Astrocyte (in vitro differentiated cells and primary cell): ENCODE measurements at regions not wholly inside any gene's neighbourhood (a gene's known extent, or its start where the extent isn't known, plus 50 kb on each side); places are given as distances from the start of the nearest gene placed in this dataset.

ENCODE experiments used
- DNase-seq: peaks from one replicate; pipeline ENCODE4 v3.0.0-alpha.2; 2010; ENCODE audit warnings: low read depth
- FAIRE-seq: peaks from 2 replicates; lab custom pipeline; 2011; peaks lifted over from hg19 to GRCh38; lab: Jason Lieb, UNC
- H2AFZ ChIP-seq: 2 replicates; pipeline ENCODE4 v1.6.0; 2012; ENCODE audit warnings: low read depth, low read length, inconsistent platforms
- H3K27ac ChIP-seq: 2 replicates; pipeline ENCODE4 v1.5.1; 2011; ENCODE audit warnings: low read depth, low read length, inconsistent platforms
- H3K27me3 ChIP-seq: 2 replicates; pipeline ENCODE4 v1.6.0; 2011; ENCODE audit warnings: low read length, inconsistent platforms; ENCODE audit not compliant: insufficient read depth
- H3K36me3 ChIP-seq: 2 replicates; pipeline ENCODE4 v1.5.1; 2011; ENCODE audit warnings: low read length, inconsistent platforms; ENCODE audit not compliant: insufficient read depth
- H3K4me1 ChIP-seq: 2 replicates; pipeline ENCODE4 v1.5.1; 2011; ENCODE audit warnings: low read length, inconsistent platforms; ENCODE audit not compliant: insufficient read depth
- H3K4me2 ChIP-seq: 2 replicates; pipeline ENCODE4 v1.6.0; 2012; ENCODE audit warnings: low read length, inconsistent platforms
- H3K4me3 ChIP-seq: 2 replicates; pipeline ENCODE4 v1.5.1; 2011; ENCODE audit warnings: low read depth, mild to moderate bottlenecking, low read length, inconsistent platforms; ENCODE audit not compliant: insufficient read depth
- H3K79me2 ChIP-seq: 2 replicates; pipeline ENCODE4 v1.6.0; 2012; ENCODE audit warnings: mild to moderate bottlenecking, low read length, inconsistent platforms; ENCODE audit not compliant: insufficient read depth
- H3K9ac ChIP-seq: 2 replicates; pipeline ENCODE4 v1.6.0; 2012; ENCODE audit warnings: mild to moderate bottlenecking, low read length, inconsistent platforms
- H3K9me3 ChIP-seq: 2 replicates; pipeline ENCODE4 v1.5.1; 2012; ENCODE audit warnings: low read depth, mild to moderate bottlenecking, low read length, inconsistent platforms; ENCODE audit not compliant: insufficient read depth
- H4K20me1 ChIP-seq: 2 replicates; pipeline ENCODE4 v1.6.0; 2012; ENCODE audit warnings: low read length, inconsistent platforms; ENCODE audit not compliant: insufficient read depth
- H3K27ac Mint-ChIP-seq: one replicate; pipeline ENCODE4 v1.8.0; 2021; ENCODE audit warnings: mild to moderate bottlenecking, mixed read lengths; ENCODE audit not compliant: unreplicated experiment
- H3K27me3 Mint-ChIP-seq: one replicate; pipeline ENCODE4 v1.8.0; 2021; ENCODE audit warnings: low read depth, mixed read lengths; ENCODE audit not compliant: unreplicated experiment
- H3K36me3 Mint-ChIP-seq: one replicate; pipeline ENCODE4 v1.8.0; 2021; ENCODE audit warnings: low read depth, mixed read lengths; ENCODE audit not compliant: unreplicated experiment
- H3K4me1 Mint-ChIP-seq: one replicate; pipeline ENCODE4 v1.8.0; 2021; ENCODE audit warnings: low read depth, mixed read lengths; ENCODE audit not compliant: unreplicated experiment
- H3K4me3 Mint-ChIP-seq: one replicate; pipeline ENCODE4 v1.8.0; 2021; ENCODE audit warnings: mild to moderate bottlenecking, moderate library complexity, mixed read lengths; ENCODE audit not compliant: unreplicated experiment
- H3K9me3 Mint-ChIP-seq: one replicate; pipeline ENCODE4 v1.8.0; 2021; ENCODE audit warnings: mild to moderate bottlenecking, mixed read lengths; ENCODE audit not compliant: unreplicated experiment
- CTCF ChIP-seq: IDR thresholded peaks from 2 replicates; pipeline ENCODE4 v1.5.1; 2011; ENCODE audit warnings: low read depth, mild to moderate bottlenecking, inconsistent platforms, low read length, moderate library complexity; ENCODE audit not compliant: insufficient read depth
- EZH2 ChIP-seq: IDR thresholded peaks from 2 replicates; pipeline ENCODE4 v1.6.1; 2012; ENCODE audit warnings: mild to moderate bottlenecking, low read length, inconsistent platforms; ENCODE audit not compliant: insufficient read depth

GRCh38 chr16:51543971-51544370, 392.9 kb upstream of the SALL1 start:
- Mint-ChIP-seq H3K4me1 (peaks cover 13% of the 10 kb centered on the region), H3K4me3 (no peak overlapping the region), H3K36me3 (no peaks in the 10 kb centered on the region), H3K9me3 (no peaks in the 10 kb centered on the region), H3K27me3 (peaks cover 2% of the 10 kb centered on the region), H3K27ac (no peak overlapping the region)
- Histone ChIP-seq H3K27ac (no peak overlapping the region), H4K20me1 (no peaks in the 10 kb centered on the region), H3K36me3 (no peaks in the 10 kb centered on the region), H3K4me1 (peaks cover 13% of the 10 kb centered on the region), H3K4me2 (no peak overlapping the region), H3K9ac (no peak overlapping the region), H3K27me3 (peaks cover 3% of the 10 kb centered on the region), H2AFZ (no peak overlapping the region), H3K9me3 (no peaks in the 10 kb centered on the region), H3K4me3 (no peak overlapping the region), H3K79me2 (no peaks in the 10 kb centered on the region)
- TF ChIP-seq EZH2 (no peak), CTCF (no peak)
- no peak for FAIRE-seq
- DNase-seq, result no peak

GRCh38 chr16:51542981-51543815, 392.1 kb upstream of the SALL1 start:
- Histone ChIP-seq H3K79me2 (no peaks in the 10 kb centered on the region), H3K9ac (no peak overlapping the region), H3K27me3 (peaks cover 3% of the 10 kb centered on the region), H3K27ac (no peak overlapping the region), H3K9me3 (no peaks in the 10 kb centered on the region), H2AFZ (no peak overlapping the region), H3K36me3 (no peaks in the 10 kb centered on the region), H3K4me1 (peaks cover 20% of the 10 kb centered on the region), H3K4me3 (no peak overlapping the region), H3K4me2 (no peak overlapping the region), H4K20me1 (no peaks in the 10 kb centered on the region)
- TF ChIP-seq CTCF, result no peak
- no peak for TF ChIP-seq EZH2
- peaks cover 2% of the 10 kb centered on the region for H3K27me3 Mint-ChIP-seq
- no peak for DNase-seq
- H3K4me1 Mint-ChIP-seq, result peaks cover 17% of the 10 kb centered on the region
- no peaks in the 10 kb centered on the region for H3K36me3 Mint-ChIP-seq
- no peak for FAIRE-seq
- H3K27ac Mint-ChIP-seq, result no peak overlapping the region
- H3K4me3 Mint-ChIP-seq, result no peak overlapping the region
- no peaks in the 10 kb centered on the region for H3K9me3 Mint-ChIP-seq

- H3K79me2 ChIP-seq, result no peaks in the 10 kb centered on the region
- no peaks in the 10 kb centered on the region for H3K36me3 Mint-ChIP-seq
- peaks cover 3% of the 10 kb centered on the region for H3K27me3 ChIP-seq
- FAIRE-seq, result no peak
- no peak overlapping the region for H3K27ac ChIP-seq
- peaks cover 17% of the 10 kb centered on the region for H3K4me1 Mint-ChIP-seq
- H3K4me3 Mint-ChIP-seq, result no peak overlapping the region
- H3K4me1 ChIP-seq, result peaks cover 20% of the 10 kb centered on the region
- no peaks in the 10 kb centered on the region for H3K9me3 Mint-ChIP-seq
- no peak overlapping the region for H3K27ac Mint-ChIP-seq
- no peaks in the 10 kb centered on the region for H4K20me1 ChIP-seq
- no peak overlapping the region for H3K9ac ChIP-seq
- no peaks in the 10 kb centered on the region for H3K27me3 Mint-ChIP-seq
- no peaks in the 10 kb centered on the region for H3K36me3 ChIP-seq
- peak; percentile 34 for DNase-seq
- no peak overlapping the region for H2AFZ ChIP-seq
- H3K9me3 ChIP-seq, result no peaks in the 10 kb centered on the region
- no peak overlapping the region for H3K4me2 ChIP-seq
- no peak overlapping the region for H3K4me3 ChIP-seq
- no peak for TF ChIP-seq EZH2
- TF ChIP-seq CTCF, result no peak
These were observed 389.2 kb upstream of the SALL1 start for GRCh38 chr16:51540259-51540658.
